H9 (cell line): ENCODE measurements at regions not wholly inside any gene's neighbourhood (a gene's known extent, or its start where the extent isn't known, plus 50 kb on each side); places are given as distances from the start of the nearest gene placed in this dataset.
A peak's percentile ranks its signal among the peaks of the same experiment; 100 is the strongest.

Experiments used
- DNase-seq: peaks from one replicate; pipeline ENCODE4 v3.0.0-alpha.2; 2017
- H2AFZ ChIP-seq: one replicate; pipeline ENCODE4 v1.6.1; 2013; ENCODE audit warnings: mild to moderate bottlenecking, low read length, control low read depth, moderate library complexity
- H2AK5ac ChIP-seq: 2 replicates; pipeline ENCODE4 v1.6.1; 2013; ENCODE audit warnings: low read length, control low read depth, mixed read lengths; ENCODE audit not compliant: insufficient read length
- H2BK120ac ChIP-seq: one replicate; pipeline ENCODE4 v1.6.1; 2013; ENCODE audit warnings: low read depth, mild to moderate bottlenecking, low read length, control low read depth, inconsistent platforms; ENCODE audit not compliant: poor library complexity, severe bottlenecking
- H2BK12ac ChIP-seq: 2 replicates; pipeline ENCODE4 v1.6.1; 2013; ENCODE audit warnings: low read length, control low read depth, mixed read lengths, low read depth; ENCODE audit not compliant: insufficient read length
- H2BK15ac ChIP-seq: 2 replicates; pipeline ENCODE4 v1.6.1; 2013; ENCODE audit warnings: low read depth, low read length, control low read depth
- H2BK20ac ChIP-seq: one replicate; pipeline ENCODE4 v1.6.1; 2013; ENCODE audit warnings: low read depth, mild to moderate bottlenecking, low read length, control low read depth, inconsistent platforms; ENCODE audit not compliant: poor library complexity, severe bottlenecking
- H2BK5ac ChIP-seq: 2 replicates; pipeline ENCODE4 v1.6.1; 2013; ENCODE audit warnings: low read length, control low read depth, mixed read lengths; ENCODE audit not compliant: insufficient read length
- H3K14ac ChIP-seq: 2 replicates; pipeline ENCODE4 v1.6.1; 2013; ENCODE audit warnings: low read length, control low read depth; ENCODE audit not compliant: insufficient read depth
- H3K18ac ChIP-seq: 2 replicates; pipeline ENCODE4 v1.6.1; 2013; ENCODE audit warnings: low read depth, mild to moderate bottlenecking, mixed read lengths, low read length, control low read depth; ENCODE audit not compliant: insufficient read length
- H3K23ac ChIP-seq: 2 replicates; pipeline ENCODE4 v1.6.1; 2013; ENCODE audit warnings: low read length, control low read depth, mixed read lengths, low read depth; ENCODE audit not compliant: insufficient read length
- H3K23me2 ChIP-seq: 2 replicates; pipeline ENCODE4 v1.6.1; 2013; ENCODE audit warnings: low read depth, mild to moderate bottlenecking, mixed read lengths, low read length, control low read depth; ENCODE audit not compliant: insufficient read length, poor library complexity, severe bottlenecking
- H3K27ac ChIP-seq: 2 replicates; pipeline ENCODE4 v1.5.1; 2013; ENCODE audit warnings: low read length, control low read depth, mixed read lengths, low read depth; ENCODE audit not compliant: insufficient read length
- H3K27me3 ChIP-seq: 2 replicates; pipeline ENCODE4 v1.6.1; 2013; ENCODE audit warnings: low read length, control low read depth, inconsistent platforms; ENCODE audit not compliant: insufficient read depth
- H3K4ac ChIP-seq: 2 replicates; pipeline ENCODE4 v1.6.1; 2013; ENCODE audit warnings: low read depth, mild to moderate bottlenecking, control low read depth, inconsistent platforms, low read length, moderate library complexity
- H3K4me1 ChIP-seq: 2 replicates; pipeline ENCODE4 v1.6.1; 2013; ENCODE audit warnings: low read length, control low read depth, inconsistent platforms; ENCODE audit not compliant: insufficient read depth
- H3K4me2 ChIP-seq: 2 replicates; pipeline ENCODE4 v1.6.1; 2013; ENCODE audit warnings: low read length, control low read depth, mixed read lengths; ENCODE audit not compliant: insufficient read length, insufficient read depth
- H3K56ac ChIP-seq: 2 replicates; pipeline ENCODE4 v1.6.1; 2013; ENCODE audit warnings: low read depth, mild to moderate bottlenecking, mixed read lengths, low read length, control low read depth; ENCODE audit not compliant: insufficient read length
- H3K79me1 ChIP-seq: 2 replicates; pipeline ENCODE4 v1.6.1; 2013; ENCODE audit warnings: low read depth, mild to moderate bottlenecking, moderate library complexity, low read length, control low read depth, inconsistent platforms; ENCODE audit not compliant: insufficient read depth, poor library complexity, severe bottlenecking
- H3K79me2 ChIP-seq: 2 replicates; pipeline ENCODE4 v1.6.1; 2013; ENCODE audit warnings: low read length, control low read depth, inconsistent platforms; ENCODE audit not compliant: insufficient read depth
- H3K9ac ChIP-seq: 2 replicates; pipeline ENCODE4 v1.6.1; 2013; ENCODE audit warnings: low read length, control low read depth, mixed read lengths; ENCODE audit not compliant: insufficient read length; ENCODE audit errors: extremely low read depth
- H3K9me3 ChIP-seq: one replicate; pipeline ENCODE4 v1.6.1; 2013; ENCODE audit warnings: low read depth, low read length, inconsistent platforms; ENCODE audit not compliant: control insufficient read depth
- H3T11ph ChIP-seq: one replicate; pipeline ENCODE4 v1.6.1; 2013; ENCODE audit warnings: mild to moderate bottlenecking, low read length, control low read depth, inconsistent platforms
- H4K20me1 ChIP-seq: one replicate; pipeline ENCODE4 v1.6.1; 2013; ENCODE audit not compliant: control insufficient read depth, insufficient read length, insufficient read depth
- H4K5ac ChIP-seq: 2 replicates; pipeline ENCODE4 v1.6.1; 2013; ENCODE audit warnings: low read depth, mild to moderate bottlenecking, mixed read lengths, low read length, control low read depth; ENCODE audit not compliant: insufficient read length
- H4K8ac ChIP-seq: replicated peaks from 2 replicates; pipeline ENCODE4 v1.6.1; 2013; ENCODE audit warnings: low read length, control low read depth, mixed read lengths, low read depth; ENCODE audit not compliant: insufficient read length
- H4K91ac ChIP-seq: 2 replicates; pipeline ENCODE4 v1.6.1; 2013; ENCODE audit warnings: low read depth, mild to moderate bottlenecking, moderate library complexity, mixed read lengths, low read length, control low read depth; ENCODE audit not compliant: insufficient read length
- H3K27ac Mint-ChIP-seq, 3 experiments: 2 replicates in 2 of 3; 3 replicates in 1 of 3; pipeline ENCODE4 v1.8.0; 2020 to 2021; ENCODE audit warnings: mixed read lengths in 3 of 3, mild to moderate bottlenecking in 1 of 3, moderate library complexity in 1 of 3
- H3K27me3 Mint-ChIP-seq: 2 replicates; pipeline ENCODE4 v1.8.0; 2021; ENCODE audit warnings: low read depth, mild to moderate bottlenecking, moderate library complexity, mixed read lengths
- H3K36me3 Mint-ChIP-seq, 3 experiments: 2 replicates in 2 of 3; 3 replicates in 1 of 3; pipeline ENCODE4 v1.8.0; 2020 to 2021; ENCODE audit warnings: low read depth in 3 of 3, mixed read lengths in 3 of 3; ENCODE audit not compliant: insufficient read depth in 1 of 3
- H3K4me1 Mint-ChIP-seq, 2 experiments: 2 replicates each; pipeline ENCODE4 v1.8.0; 2020; ENCODE audit warnings: mixed read lengths in 2 of 2
- H3K4me3 Mint-ChIP-seq, 2 experiments: 2 replicates in 1 of 2; 3 replicates in 1 of 2; pipeline ENCODE4 v1.8.0; 2020 to 2021; ENCODE audit warnings: mild to moderate bottlenecking in 2 of 2, mixed read lengths in 2 of 2, moderate library complexity in 1 of 2
- H3K9me3 Mint-ChIP-seq, 2 experiments: 2 replicates in 1 of 2; 3 replicates in 1 of 2; pipeline ENCODE4 v1.8.0; 2020; ENCODE audit warnings: mild to moderate bottlenecking in 2 of 2, mixed read lengths in 2 of 2, moderate library complexity in 1 of 2
- CTCF ChIP-seq: fragments of 200-600 bp; sonication (generic); conservative IDR thresholded peaks from 3 replicates; pipeline ENCODE4 v1.8.0; 2021; ENCODE audit warnings: antibody characterized with exemption, mild to moderate bottlenecking
- WGBS: extraction: QIAGEN DNeasy Blood & Tissue Kit; methylation state at CpG from one replicate; pipeline ENCODE4 v1.1.7; 2013; ENCODE audit warnings: missing lambda C conversion rate, low lambda C conversion rate, mixed read lengths; ENCODE audit not compliant: insufficient read length; ENCODE audit errors: extremely low coverage; 5-methylcytosine and 5-hydroxymethylcytosine counted together

GRCh38 chr2:70367722-70368323, 66.0 kb upstream of the FAM136A start:
- no peak overlapping the region for H3T11ph ChIP-seq
- no peaks in the 10 kb centered on the region for H3K27me3 ChIP-seq
- WGBS = no CpG with 5 or more reads among the region's 8 CpGs
- no peaks in the 10 kb centered on the region for H4K20me1 ChIP-seq
- Mint-ChIP-seq H3K4me1 (peaks cover 5 to 6% of the 10 kb centered on the region in 2 experiments; a peak in 3 of 4 replicates), H3K27ac (peak overlapping the region in 1 of 3 experiments; percentile 93; a peak in 3 of 7 replicates), H3K36me3 (no peaks in the 10 kb centered on the region), H3K27me3 (no peaks in the 10 kb centered on the region; the same call in 1 of the 2 replicates), H3K4me3 (no peak overlapping the region), H3K9me3 (no peaks in the 10 kb centered on the region)
- no peak overlapping the region for H2BK5ac ChIP-seq
- H3K4me1 ChIP-seq = no peaks in the 10 kb centered on the region
- no peaks in the 10 kb centered on the region for H3K23me2 ChIP-seq
- H4K91ac ChIP-seq = no peak overlapping the region
- H3K79me2 ChIP-seq = no peaks in the 10 kb centered on the region
- no peak overlapping the region for H2AK5ac ChIP-seq
- no peak overlapping the region for H3K56ac ChIP-seq
- H3K4me2 ChIP-seq = no peak overlapping the region
- no peak overlapping the region for H3K9ac ChIP-seq
- H2BK120ac ChIP-seq = no peak overlapping the region
- H4K5ac ChIP-seq = no peak overlapping the region
- no peak overlapping the region for H4K8ac ChIP-seq
- no peak overlapping the region for H2BK20ac ChIP-seq
- H3K79me1 ChIP-seq = no peaks in the 10 kb centered on the region
- H3K9me3 ChIP-seq = no peaks in the 10 kb centered on the region
- no peak overlapping the region for H3K27ac ChIP-seq
- no peak for TF ChIP-seq CTCF
- H3K4ac ChIP-seq = no peak overlapping the region
- peak; percentile 76 for DNase-seq
- peak overlapping the region; percentile 2; the same call in 1 of the 2 replicates for H3K14ac ChIP-seq
- H2BK12ac ChIP-seq = no peak overlapping the region
- H2AFZ ChIP-seq = no peak overlapping the region
- peak overlapping the region; percentile 59 for H3K18ac ChIP-seq
- H3K23ac ChIP-seq = no peak overlapping the region
- H2BK15ac ChIP-seq = no peak overlapping the region
